NB4 (cell line): ENCODE measurements at regions not wholly inside any gene's neighbourhood (a gene's known extent, or its start where the extent isn't known, plus 50 kb on each side); places are given as distances from the start of the nearest gene placed in this dataset.

ENCODE experiments used
- MYC ChIP-seq: IDR thresholded peaks from 2 replicates; pipeline ENCODE4 v1.6.1; 2011; ENCODE audit warnings: low read depth, low read length
- POLR2A ChIP-seq: IDR thresholded peaks from 2 replicates; pipeline ENCODE4 v1.6.1; 2011; ENCODE audit warnings: mild to moderate bottlenecking; ENCODE audit not compliant: insufficient read length; ENCODE audit errors: extremely low read depth
- TF ChIP-seq, protein P1 (sequence below): IDR thresholded peaks from one replicate; pipeline ENCODE4 v1.5.1; 2012; ENCODE audit warnings: low read depth, low read length
- TF ChIP-seq, protein P2 (sequence below): IDR thresholded peaks from 2 replicates; pipeline ENCODE4 v1.6.1; 2011; ENCODE audit warnings: low read depth, low read length

DNA sequence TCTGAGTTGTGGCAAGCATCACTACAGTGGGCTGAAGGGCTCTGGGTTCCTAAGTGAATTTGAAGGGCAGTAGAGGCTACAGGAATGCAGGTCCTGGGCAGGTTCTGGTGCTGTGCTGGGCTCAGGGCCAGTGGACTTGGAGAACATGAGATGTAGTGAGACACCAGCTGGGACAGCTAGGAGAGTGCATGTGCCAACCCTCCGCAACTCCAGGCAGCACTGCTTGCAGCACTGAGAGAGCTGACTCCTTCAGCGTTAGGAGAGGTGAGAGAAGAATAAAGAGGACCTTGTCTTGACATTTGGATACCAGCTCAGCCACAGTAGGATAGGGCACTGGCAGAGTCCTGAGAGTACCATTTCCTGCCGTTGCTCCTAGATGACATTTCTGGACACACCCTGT lies 739.9 kb upstream of the PRR20A start:
- TF ChIP-seq, protein P1, sequence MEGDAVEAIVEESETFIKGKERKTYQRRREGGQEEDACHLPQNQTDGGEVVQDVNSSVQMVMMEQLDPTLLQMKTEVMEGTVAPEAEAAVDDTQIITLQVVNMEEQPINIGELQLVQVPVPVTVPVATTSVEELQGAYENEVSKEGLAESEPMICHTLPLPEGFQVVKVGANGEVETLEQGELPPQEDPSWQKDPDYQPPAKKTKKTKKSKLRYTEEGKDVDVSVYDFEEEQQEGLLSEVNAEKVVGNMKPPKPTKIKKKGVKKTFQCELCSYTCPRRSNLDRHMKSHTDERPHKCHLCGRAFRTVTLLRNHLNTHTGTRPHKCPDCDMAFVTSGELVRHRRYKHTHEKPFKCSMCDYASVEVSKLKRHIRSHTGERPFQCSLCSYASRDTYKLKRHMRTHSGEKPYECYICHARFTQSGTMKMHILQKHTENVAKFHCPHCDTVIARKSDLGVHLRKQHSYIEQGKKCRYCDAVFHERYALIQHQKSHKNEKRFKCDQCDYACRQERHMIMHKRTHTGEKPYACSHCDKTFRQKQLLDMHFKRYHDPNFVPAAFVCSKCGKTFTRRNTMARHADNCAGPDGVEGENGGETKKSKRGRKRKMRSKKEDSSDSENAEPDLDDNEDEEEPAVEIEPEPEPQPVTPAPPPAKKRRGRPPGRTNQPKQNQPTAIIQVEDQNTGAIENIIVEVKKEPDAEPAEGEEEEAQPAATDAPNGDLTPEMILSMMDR, result no peak
- no peak for TF ChIP-seq MYC
- TF ChIP-seq POLR2A, result no peak
- TF ChIP-seq, protein P2, sequence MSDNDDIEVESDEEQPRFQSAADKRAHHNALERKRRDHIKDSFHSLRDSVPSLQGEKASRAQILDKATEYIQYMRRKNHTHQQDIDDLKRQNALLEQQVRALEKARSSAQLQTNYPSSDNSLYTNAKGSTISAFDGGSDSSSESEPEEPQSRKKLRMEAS, result no peak
